Activated effector memory CD4-positive, alpha-beta T cell treated with Interleukin-2 at 50 U/mL for 16 hours (primary cell): ENCODE measurements at regions not wholly inside any gene's neighbourhood (a gene's known extent, or its start where the extent isn't known, plus 50 kb on each side); places are given as distances from the start of the nearest gene placed in this dataset.
"Not testable (repeated sequence)": the region's sequence is repeated elsewhere in the genome, so short reads cannot be mapped to it uniquely, and the experiment has no call there.

Source experiments
- DNase-seq: peaks from one replicate; pipeline ENCODE4 v3.0.0-alpha.2; 2020

DNA sequence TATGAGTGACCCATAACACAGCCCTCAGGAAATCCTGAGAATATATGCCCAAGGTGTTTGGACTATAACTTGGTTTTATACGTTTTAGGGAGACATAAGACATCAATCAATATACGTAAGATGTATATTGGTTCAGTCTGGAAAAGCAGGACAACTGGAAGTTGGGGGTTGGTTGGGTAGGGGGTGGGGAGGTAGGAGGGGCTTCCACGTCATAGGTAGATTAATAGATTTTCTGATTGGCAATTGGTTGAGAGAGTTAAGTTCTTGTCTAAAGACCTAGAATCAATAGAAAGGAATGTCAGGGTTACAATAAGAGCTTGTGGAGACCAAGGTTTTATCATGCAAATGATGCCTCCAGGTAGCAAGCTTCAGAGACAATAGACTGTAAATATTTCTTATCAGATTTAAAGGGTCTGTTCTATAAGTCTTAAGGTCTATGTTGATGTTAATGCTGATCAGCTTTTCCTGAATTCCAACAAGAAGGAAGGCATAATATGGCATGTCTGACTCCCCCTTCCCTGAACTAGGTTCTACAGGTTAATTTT is 2267.7 kb upstream of the ACO1 start:
- DNase-seq: no peak

DNA sequence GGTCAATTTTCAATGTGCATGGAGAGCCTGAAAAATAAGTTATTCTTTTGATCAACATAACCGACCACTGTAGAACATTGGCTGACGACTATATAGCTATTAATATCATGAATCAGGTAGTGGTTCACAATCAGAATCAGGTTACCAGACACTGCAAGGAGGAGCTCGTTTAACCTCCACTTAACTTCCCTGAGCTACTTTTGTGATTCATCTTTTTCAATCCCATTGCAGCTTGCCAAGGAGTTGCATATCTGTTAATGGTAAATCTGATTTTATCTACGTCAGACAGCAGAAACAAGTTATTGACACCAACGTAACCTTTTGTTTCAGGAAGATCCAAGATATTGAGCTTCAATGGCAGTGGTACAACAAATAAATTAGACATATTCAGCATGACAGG is 2263.8 kb upstream of the ACO1 start:
- DNase-seq: no peak

DNA sequence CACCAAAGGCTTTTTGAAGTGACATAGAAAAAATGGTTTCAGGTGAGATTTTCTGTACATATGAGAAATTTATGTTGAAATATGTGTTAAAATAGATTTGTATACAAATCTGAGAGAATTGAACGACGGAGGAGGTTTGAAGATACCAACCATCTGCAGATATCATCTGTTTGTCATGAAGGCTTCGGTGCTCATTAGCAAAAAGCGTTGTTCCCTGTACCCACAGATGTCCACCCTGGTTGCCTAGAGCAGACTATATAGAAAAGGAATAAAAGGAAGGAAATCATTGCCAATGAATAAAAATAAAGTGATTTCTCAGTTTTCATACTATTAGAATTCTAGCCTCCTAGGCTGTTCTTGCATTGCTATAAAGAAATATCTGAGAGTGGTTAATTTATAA is 2262.8 kb upstream of the ACO1 start:
- DNase-seq: no peak

DNA sequence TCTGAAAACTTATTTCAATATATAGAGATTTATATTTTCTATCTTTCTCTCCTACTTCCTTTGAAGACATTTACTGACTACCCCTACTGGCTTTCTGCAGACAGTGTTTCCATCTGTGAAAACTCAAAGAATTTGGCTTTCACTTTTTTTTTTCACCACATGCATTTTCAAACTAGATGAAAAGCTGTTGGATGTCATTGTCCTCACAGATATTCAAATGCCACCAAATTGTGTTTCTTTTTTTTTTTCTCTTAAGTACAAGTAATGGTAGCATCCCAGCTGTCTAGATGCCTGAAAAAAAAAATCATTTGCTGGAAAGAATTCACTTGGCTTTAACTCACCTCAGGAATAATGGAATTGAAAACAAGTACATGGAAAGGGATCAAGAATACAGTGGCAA is 2258.6 kb upstream of the ACO1 start:
- no peak for DNase-seq

DNA sequence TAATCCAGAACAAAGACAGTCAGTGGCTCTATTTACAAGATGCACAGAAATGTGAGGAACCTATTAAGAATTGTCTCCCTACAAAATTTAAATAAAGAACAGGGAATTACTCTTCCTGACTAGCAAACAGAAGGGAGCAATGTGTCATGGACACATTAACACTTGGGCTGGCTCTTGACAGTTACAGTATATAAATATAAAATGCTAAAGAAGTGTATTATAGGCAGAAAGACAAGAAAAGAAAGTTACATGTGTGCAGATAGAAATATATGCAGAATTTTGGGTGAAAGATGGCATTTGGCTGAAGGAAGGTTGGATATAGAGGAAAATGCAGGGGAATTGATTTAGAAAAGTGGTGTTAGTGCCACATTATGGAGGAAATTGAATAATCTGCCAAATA is 2257.1 kb upstream of the ACO1 start:
- no peak for DNase-seq

DNA sequence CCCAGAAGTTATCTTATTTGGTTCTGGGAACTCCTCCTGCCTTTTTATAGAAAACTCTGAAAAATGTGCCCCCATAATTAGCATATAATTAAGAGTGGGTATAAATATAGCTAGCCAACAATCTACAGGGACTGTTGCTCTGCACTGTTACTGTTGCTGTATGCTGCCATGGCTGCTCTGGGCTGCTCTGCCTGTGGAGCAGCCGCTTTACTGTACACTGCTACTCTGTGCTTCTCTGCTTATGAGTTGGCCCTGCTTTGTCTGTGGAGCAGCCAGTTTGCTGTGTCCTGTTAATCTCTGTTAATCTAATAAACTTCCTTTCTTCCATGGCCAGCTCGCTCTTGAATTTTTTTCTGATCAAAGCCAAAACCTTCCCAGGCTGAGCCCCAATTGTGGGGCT is 2244.0 kb upstream of the ACO1 start:
- no peak for DNase-seq

DNA sequence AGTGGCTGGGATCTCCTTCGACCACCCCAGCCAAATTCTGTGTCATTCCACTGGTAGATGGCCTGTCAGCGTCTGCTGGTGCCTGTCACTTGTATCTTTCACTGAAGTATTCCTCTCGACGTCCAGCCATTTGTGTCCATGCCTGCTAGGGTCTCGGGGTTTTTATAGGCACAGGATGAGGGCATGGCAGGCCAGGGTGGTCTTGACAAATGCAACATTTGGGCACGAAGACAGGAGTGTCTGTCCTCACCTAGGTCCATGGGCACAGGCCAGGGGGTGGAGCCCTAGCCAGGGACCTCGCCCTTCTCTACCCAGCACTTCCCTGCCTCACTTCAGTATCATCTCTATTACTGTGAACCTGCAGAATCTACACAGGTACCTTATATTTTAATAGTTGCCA is 2223.9 kb upstream of the ACO1 start:
- DNase-seq: no peak

DNA sequence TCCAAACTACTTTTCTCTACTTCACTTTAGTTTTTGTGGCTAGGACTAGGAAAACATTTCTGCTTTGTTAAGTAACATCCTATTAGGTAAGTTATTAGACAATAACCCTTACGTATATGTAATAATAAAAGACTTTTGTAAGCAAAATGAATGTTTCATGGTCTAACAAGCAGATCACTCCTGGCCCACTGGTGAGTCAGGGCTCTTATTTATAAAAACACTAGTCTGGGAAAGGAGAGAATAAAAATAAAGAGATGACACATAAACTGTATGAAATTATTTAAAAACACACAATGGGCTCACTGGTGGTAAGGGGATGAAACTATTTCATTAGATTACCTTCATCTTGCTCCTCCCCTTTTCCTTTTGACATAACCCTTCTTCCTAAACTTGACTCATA is 2212.2 kb upstream of the ACO1 start:
- DNase-seq: no peak

DNA sequence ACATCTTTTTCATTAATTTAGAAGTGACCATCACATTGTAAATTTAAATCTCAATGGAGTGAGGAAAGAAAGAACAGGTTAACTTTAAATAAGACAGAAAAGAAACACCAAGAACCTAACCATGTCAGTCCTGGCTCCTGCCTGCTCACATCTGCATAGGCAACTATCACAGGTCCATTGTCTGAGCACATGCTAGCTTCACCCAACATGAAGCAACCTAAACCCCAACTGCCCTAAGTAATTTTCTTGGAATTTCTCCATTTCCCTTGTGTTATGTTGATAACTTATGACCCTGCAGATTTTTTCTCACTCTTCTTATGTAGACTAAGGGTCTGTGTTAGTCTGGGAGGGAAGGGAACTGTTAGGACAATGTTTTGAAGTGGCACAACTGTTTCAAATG is 2205.8 kb upstream of the ACO1 start:
- DNase-seq: no peak

DNA sequence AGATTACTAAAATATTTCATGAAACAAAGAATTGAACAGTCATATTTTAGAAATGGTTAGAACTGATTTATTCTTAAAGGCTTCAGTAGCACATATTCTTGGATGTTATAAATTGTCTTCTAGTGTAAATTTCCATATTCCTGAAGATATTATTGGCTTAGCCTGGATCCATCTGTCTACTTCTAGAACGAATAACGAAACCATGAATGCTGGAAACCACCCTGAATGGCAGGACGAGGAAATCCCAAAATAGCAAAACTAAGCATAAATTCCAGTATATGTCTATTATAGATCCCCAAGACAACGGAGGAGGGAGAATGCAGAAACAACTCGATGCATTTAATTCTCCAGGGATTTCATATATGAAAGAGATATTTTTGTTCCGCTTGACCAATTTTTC is 2191.0 kb upstream of the ACO1 start:
- no peak for DNase-seq

DNA sequence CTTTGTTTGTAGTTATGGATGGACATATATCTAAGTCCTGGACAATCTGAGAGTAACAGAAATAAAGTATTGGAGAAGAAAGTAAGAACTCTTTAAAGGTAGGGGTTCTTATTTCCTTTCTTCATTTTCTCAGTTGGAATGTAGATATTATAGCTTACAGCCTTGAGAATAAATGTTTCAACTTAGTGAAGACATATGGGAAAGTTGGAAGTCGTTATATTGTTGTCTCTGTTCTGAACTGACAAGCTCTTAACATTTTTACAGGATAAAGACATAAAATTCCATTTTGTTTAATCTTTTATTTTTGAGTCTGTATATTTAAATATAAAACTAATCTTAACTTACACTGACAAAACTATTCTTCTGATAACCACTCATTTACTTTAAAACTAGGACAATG is 2187.5 kb upstream of the ACO1 start:
- no peak for DNase-seq

DNA sequence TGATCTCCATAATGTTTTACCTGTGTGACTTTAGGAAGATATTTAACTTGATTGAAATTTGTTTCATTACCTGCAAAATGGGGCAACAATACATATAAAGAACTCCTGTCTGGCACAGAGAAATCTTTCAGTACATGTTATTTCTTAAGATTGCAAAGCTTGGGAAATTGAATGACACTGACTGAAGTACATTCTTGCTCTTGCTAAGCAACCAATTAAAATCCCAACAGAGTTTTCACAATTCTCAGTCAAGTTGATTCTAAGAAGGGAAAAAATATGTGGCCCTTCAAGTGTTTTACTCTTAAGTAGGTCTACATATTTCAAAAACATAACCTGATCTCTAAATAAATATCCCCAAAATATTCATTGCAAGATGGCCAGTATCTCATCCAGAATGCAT is 2187.0 kb upstream of the ACO1 start:
- no peak for DNase-seq

DNA sequence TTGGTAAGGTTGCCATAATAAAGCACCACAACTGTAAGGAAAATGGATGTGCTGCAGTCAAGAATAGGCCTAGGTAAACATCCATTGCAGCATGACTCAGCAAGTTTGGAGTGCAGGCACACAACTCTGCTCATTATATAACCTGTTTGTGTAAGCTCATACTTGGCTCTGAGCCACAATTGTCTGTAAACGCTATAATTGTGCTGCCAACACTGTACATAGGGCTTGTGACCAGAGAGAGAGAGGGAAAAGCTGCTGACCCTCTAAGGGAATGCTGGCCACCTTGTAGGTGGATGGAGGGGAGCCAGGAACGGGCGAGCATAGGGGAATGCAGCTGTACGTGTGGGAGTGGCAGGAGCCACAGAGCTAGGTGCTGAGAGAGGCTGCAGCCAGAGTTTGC is 2186.5 kb upstream of the ACO1 start:
- DNase-seq: no peak

DNA sequence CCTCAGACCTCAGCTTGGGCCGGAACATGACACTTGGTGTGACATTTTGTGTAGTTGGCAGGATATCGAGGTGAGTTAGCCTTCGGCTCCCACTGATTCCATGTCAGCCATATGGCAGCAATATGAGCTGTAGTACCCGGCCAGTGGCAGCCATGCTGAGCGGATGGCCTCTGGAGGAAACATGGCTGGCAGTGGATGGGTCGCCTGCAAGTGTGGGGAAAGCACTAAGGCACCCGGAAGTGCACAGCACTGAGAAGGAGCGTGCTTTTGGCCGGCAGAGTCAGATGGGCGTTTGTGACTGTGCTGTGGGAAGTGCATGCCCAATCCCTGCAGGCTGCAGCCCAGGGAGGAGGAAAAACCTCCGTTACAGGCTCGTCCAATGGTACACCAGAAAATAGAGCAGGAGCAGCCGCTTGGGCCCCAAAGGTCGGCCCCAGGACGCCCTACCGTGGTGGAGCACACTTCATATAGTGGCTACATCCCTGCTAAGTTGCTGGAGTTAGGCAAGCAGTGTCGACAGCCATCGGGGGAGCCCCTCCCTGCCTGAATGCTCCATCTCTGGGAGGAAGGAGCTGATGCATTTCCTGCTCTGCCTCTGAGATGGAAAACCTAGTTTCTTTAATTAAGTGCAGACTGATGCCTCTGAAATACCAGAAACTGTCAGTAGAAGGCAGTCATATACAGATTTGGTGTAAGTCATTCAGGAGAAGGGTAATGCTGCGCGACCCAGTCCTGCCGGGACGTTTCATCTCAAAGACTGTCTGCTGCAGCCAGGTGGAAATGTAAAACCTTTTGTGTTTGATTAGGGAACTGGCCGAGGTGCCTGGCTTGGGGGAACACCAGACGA is 2185.8 kb upstream of the ACO1 start:
- no peak for DNase-seq

DNA sequence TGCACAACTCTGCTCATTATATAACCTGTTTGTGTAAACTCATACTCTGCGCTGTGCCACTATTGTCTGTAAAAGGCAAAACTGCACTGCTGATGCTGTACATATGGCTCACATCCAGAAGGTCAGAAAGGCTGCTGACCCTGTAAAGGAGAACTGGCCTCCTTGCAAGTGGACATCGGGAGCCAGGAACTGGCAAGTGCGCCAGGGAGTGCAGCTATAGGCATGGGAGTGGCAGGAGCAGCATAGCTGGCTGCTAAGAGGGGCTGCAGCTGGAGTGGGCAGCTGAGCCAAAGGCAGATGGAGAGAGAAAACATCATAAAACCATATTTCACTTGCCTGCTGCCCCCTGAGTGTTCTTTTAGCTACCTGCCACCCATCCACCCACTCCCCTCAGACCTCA is 2183.4 kb upstream of the ACO1 start:
- no peak for DNase-seq

DNA sequence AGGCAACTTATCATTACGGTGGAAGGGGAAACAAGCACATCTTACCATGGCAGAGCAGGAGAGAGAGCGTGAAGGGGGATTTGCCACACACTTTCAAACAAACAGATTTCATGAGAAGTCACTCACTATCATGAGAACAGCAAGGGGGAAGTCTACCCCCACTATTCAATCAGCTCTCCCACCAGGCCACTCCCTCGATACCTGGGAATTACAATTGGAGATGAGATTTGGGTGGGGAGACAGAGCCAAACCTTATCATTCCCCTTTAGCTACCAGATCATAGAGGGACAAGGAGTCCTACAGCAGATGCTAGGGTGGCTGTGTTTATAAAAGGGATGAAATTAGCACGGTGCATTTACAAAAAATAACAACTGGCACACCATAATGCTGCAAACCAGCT is 2149.4 kb upstream of the ACO1 start:
- DNase-seq: no peak

DNA sequence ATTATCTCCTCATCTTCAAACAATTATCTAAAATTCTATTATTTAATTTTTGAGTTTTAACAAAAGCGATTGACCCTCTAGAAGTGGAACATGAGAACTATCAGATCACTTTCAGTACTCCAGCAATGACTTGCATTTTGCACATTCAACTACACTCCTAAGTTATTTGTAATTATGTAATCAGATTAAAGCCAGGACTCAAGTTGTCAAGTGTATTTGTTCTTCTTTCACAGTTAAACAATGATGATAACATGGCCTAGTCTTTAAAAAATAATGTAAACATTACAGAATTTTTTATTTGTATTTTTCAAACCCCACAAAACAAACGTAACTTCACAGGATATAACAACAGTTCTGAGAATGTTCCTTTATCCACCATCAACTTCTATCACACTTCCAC is 2148.9 kb upstream of the ACO1 start:
- DNase-seq: no peak

DNA sequence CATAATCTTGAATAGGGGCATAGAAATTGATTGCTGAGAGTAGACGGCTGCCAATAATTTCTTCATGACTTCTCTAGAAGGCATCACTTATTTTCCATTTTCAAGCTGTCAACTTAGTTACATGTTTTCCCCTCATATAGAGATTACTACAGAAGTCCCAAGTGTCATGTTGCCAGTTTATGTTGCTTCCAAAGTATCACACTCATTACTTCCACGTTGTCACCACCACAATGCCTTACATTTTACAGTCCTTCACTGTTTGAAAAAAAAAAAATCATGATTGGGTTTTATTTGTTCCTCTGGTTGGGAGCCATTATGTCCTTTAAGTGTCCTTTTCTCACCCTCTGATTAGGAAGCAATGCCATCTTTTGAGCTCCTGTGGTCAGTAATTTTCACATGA is 2144.6 kb upstream of the ACO1 start:
- DNase-seq: no peak

DNA sequence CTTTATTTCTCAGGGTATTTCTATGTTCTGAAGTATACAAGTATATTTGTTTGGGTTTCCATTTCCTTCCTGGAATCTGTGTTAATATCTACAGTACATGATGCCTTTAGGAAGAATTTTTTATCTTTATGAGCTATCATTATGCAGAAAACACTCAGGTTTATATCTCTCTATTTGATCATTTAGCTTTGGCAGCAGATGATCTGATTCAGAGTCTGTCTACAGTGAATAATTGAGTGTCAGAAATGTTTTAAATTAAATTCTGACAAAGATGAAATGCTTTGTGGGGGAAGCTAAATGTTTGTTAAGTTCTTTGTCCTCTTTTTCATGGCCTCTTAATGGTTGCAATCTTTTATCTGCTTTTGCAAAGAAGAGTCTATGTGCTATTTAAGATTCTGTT is 2141.0 kb upstream of the ACO1 start:
- no peak for DNase-seq

DNA sequence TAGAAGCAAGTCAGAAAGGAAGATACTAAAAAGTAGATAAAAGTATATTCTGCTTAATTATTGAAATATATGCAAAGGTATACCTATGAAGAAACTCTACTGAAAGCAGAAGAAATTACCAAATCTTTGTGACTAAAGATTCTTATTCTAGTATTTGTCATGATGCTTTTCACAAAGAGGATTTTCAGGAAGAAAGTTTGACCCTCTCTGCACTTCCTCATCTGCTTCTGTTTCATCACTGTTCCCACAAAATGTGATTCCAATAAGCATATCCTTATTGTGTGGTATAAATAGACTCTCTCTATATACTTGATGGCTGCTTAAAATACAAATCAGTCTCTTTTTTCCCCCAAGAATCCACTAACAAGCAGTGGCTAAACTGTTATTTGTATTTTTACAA is 2139.6 kb upstream of the ACO1 start:
- DNase-seq: no peak

DNA sequence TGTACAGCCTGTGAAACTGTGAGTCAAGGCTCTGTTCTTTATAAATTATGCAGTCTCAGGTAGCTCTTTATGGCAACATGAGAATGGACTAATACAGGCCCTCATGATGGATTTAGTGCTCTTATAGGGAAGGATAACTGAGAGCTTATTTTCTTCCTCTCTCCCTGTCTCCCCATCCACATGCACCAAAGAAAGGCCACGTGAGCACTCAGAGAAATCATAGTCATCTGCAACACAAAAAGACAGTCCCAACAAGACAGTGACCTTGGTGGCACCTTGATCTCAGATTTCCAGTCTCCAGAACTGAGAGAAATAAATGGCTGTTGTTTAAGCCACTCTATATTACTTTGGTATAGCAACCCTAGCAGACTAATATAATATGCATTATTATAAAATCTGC is 2133.6 kb upstream of the ACO1 start:
- DNase-seq: no peak

DNA sequence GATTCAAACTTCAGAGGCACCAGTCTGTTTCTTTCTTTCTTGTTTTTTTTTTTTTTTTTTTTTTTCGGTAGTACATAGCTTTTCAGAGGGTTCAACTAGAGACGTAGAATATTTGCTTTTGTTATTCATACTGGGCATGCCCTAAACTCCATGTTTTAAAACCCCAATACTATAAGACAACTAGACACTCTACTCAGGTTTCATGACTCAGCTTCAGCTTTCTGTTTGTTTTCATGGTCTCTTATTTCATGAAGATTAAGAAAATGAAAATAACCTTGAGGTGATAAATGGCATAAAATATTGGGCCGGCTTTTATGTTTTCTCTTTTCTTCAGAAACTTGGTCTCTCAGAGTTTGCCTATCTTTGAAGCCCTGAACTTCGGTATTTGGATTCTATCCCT is 2126.3 kb upstream of the ACO1 start:
- DNase-seq: no peak

DNA sequence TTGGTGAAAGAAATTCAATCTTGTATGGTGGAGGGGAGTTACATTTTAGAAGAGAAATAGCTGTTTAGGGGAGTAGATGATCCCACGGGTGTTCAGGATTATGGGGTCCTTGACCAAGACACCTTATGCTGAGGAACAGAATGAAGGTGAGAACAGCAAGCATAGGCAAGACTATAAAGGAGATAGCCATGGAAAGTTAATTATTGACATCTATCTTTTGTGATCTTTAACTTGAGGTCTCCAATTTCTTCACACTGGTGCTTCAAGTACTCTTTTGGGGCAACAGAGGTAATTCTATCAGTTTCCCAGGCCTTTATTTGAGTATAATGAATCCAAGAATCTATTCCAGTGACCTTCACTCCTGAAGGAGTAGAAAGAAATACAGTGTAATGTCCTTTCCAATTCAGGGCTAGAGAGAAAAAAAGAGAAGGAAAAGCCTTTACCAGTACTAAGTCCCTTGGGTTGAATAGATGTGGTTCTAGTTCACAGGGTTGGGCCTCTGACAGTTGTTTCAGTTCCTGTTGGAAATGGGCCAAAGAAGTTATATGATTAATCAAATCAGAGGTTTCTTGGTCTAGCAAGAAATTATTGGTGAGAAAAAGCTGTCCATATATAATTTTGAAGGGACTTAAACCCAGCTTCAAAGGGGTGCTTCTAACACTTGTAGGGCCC is 2104.1 kb upstream of the ACO1 start:
- DNase-seq: no peak

DNA sequence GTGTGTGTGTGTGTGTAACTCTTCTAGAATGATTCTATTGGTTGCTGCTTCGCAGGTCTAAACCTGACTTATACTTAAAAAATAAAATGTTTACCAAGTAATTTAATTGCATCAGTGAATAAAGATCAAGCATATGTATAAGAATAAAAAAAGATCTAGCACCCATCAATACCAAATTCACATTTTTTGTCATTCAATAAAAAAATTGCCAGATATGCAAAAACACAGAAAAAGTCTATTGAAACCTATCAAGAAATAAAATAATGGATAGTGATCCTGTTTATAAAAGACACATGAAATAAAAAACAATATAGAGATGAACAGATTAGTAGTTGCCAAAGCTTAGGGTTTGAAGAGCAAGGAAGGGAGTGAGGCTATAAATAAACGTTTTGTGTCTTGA is 2095.0 kb upstream of the ACO1 start:
- DNase-seq: no peak

DNA sequence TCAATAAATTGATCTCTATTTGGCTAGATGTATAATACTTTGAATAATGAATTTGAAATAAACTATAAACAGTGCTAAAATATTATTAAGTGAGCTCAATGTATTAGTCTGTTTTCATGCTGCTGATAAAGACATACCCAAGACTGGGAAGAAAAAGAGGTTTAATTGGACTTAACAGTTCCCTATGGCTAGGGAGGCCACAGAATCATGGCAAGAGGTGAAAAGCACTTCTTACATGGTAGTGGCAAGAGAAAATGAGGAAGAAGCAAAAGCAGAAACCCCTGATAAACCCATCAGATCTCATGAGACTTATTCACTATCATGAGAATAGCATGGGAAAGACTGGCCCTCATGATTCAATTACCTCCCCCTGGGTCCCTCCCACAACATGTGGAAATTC is 2092.4 kb upstream of the ACO1 start:
- not testable (repeated sequence) for DNase-seq
